ENCODE measurements at regions not wholly inside any gene's neighbourhood (a gene's known extent, or its start where the extent isn't known, plus 50 kb on each side); places are given as distances from the start of the nearest gene placed in this dataset.

DNA sequence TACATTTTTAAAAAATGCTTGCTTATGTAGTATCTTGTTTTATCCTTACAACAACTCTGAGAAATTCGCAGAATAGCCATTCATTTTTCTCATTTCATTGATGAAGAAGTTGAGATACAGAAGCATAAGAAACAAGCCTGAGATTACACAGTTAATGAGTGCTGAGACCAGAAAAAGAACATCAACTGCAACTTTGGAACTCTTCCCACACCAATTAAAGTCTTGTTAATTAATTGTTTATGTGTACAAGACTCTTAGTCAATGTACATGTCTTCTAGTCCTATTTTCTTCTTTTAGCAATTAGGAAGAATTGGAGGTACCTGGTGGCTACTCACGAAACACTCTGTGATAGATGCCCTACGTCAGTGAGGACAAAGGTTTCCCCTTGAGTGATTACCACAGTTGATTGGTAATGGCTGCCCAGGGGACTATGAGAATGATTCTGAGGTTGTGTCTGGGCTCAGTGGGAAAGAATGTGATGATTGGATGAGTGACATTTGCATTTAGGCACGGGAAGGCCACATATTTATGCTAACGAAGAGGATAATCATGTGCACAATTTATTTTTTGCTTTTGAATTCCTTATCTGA, 187.4 kb upstream of the KCNK2 start:
- TF ChIP-seq BHLHE40 (IDR thresholded peaks at IDR 0.05; ENCODE audit: borderline replicate concordance) (no peak), ZNF384 (IDR thresholded peaks at IDR 0.05) (no peak)
